PC-9 (cell line): ENCODE measurements at regions not wholly inside any gene's neighbourhood (a gene's known extent, or its start where the extent isn't known, plus 50 kb on each side); places are given as distances from the start of the nearest gene placed in this dataset.

Experiments used
- EZH2 ChIP-seq: fragments of 200-600 bp; sonication (generic); IDR thresholded peaks from 2 replicates; pipeline ENCODE4 v1.8.0; 2017; ENCODE audit warnings: antibody characterized with exemption, low read depth
- TF ChIP-seq, protein P1 (sequence below): fragments of 200-600 bp; sonication (generic); conservative IDR thresholded peaks from 2 replicates; pipeline ENCODE4 v1.6.1; 2017; ENCODE audit warnings: mixed run types, antibody characterized with exemption, mild to moderate bottlenecking, moderate library complexity

- no peak for TF ChIP-seq EZH2
- TF ChIP-seq, protein P1, sequence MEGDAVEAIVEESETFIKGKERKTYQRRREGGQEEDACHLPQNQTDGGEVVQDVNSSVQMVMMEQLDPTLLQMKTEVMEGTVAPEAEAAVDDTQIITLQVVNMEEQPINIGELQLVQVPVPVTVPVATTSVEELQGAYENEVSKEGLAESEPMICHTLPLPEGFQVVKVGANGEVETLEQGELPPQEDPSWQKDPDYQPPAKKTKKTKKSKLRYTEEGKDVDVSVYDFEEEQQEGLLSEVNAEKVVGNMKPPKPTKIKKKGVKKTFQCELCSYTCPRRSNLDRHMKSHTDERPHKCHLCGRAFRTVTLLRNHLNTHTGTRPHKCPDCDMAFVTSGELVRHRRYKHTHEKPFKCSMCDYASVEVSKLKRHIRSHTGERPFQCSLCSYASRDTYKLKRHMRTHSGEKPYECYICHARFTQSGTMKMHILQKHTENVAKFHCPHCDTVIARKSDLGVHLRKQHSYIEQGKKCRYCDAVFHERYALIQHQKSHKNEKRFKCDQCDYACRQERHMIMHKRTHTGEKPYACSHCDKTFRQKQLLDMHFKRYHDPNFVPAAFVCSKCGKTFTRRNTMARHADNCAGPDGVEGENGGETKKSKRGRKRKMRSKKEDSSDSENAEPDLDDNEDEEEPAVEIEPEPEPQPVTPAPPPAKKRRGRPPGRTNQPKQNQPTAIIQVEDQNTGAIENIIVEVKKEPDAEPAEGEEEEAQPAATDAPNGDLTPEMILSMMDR, result no peak
Measured at GRCh38 chr18:44331656-44332570, 348.8 kb upstream of the SETBP1 start.
